ENCODE measurements at regions not wholly inside any gene's neighbourhood (a gene's known extent, or its start where the extent isn't known, plus 50 kb on each side); places are given as distances from the start of the nearest gene placed in this dataset.

DNA sequence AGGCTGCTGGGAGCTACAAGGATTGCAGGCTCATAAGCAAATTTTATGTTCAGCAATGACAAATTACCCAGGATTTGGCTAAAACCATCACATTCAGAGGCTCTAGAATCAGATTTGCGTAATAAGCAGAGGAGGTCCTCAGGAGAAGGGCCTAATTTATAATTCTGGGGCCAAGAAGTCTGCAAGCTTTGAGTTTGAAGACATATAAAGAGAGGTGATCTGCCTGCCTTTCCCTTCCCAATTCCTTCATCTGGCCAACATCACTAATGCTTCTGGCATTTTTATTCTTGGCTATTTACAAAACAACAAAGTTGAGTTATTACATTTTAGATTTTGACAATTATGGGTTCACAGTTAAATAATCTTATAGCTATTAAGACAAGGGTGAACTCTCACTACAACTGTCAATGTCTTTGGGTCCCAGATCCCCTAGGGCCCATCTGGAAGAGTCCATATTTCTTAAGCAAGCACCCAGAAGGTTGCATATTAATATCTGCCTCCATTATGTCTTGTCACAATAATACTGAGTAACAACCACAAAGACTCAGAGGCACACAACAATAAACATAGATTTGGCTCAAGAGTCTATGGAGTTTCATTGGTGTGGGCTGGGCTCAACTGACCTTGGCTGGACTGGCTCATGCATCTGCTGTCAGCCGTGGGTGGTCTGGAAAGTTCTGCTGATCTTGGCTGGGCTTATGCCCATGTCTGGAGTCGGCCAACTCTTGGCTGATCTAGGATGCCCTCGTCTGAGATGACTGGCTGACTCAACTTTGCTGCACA, 67.2 kb upstream of the CD82 start:
- no peaks in the 10 kb centered on the region for H3K9me3 ChIP-seq (ENCODE audit: control insufficient read depth in 1 of 2, insufficient read depth in 1 of 2, low read length in 2 of 2)
- DNase-seq (no peak), ATAC-seq (ENCODE audit: poor library complexity) (no peak)
- H3K36me3 Mint-ChIP-seq (ENCODE audit: low read depth) = no peaks in the 10 kb centered on the region
- peaks cover 22% of the 10 kb centered on the region for H3K27me3 Mint-ChIP-seq
- no peaks in the 10 kb centered on the region for H3K9me3 Mint-ChIP-seq
- TF ChIP-seq, protein P1, sequence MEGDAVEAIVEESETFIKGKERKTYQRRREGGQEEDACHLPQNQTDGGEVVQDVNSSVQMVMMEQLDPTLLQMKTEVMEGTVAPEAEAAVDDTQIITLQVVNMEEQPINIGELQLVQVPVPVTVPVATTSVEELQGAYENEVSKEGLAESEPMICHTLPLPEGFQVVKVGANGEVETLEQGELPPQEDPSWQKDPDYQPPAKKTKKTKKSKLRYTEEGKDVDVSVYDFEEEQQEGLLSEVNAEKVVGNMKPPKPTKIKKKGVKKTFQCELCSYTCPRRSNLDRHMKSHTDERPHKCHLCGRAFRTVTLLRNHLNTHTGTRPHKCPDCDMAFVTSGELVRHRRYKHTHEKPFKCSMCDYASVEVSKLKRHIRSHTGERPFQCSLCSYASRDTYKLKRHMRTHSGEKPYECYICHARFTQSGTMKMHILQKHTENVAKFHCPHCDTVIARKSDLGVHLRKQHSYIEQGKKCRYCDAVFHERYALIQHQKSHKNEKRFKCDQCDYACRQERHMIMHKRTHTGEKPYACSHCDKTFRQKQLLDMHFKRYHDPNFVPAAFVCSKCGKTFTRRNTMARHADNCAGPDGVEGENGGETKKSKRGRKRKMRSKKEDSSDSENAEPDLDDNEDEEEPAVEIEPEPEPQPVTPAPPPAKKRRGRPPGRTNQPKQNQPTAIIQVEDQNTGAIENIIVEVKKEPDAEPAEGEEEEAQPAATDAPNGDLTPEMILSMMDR (IDR thresholded peaks at IDR 0.05) = no peak
- H3K27me3 ChIP-seq (ENCODE audit: control insufficient read depth in 1 of 2, insufficient read depth in 2 of 2, low read length in 2 of 2) = peaks cover 0 to 3% of the 10 kb centered on the region in 2 experiments
- ChIA-PET CTCF (no interaction called here), POLR2A (no interaction called here)
- H3K4me1 Mint-ChIP-seq (ENCODE audit: low read depth) = no peaks in the 10 kb centered on the region
- H3K36me3 ChIP-seq (ENCODE audit: insufficient read depth, low read length) = no peaks in the 10 kb centered on the region
- intact Hi-C loops (cut with DNase I, micrococcal nuclease) = no loop called here
- no peak overlapping the region for H3K4me3 ChIP-seq (ENCODE audit: low read length)
- H3K4me1 ChIP-seq (ENCODE audit: insufficient read depth, low read length) = no peaks in the 10 kb centered on the region
- no peak overlapping the region for H3K4me3 Mint-ChIP-seq
- H3K27ac ChIP-seq (ENCODE audit: low read depth in 1 of 2, low read length in 2 of 2) = no peak overlapping the region
- no peak overlapping the region for H3K27ac Mint-ChIP-seq

- Histone ChIP-seq H3K4me1 (ENCODE audit: insufficient read depth, low read length) (no peaks in the 10 kb centered on the region), H3K27ac (ENCODE audit: low read depth in 1 of 2, low read length in 2 of 2) (no peak overlapping the region), H3K9me3 (ENCODE audit: control insufficient read depth in 1 of 2, insufficient read depth in 1 of 2, low read length in 2 of 2) (peaks cover 0 to 7% of the 10 kb centered on the region in 2 experiments), H3K4me3 (ENCODE audit: low read length) (no peak overlapping the region), H3K36me3 (ENCODE audit: insufficient read depth, low read length) (no peaks in the 10 kb centered on the region), H3K27me3 (ENCODE audit: control insufficient read depth in 1 of 2, insufficient read depth in 2 of 2, low read length in 2 of 2) (peaks cover 0 to 6% of the 10 kb centered on the region in 2 experiments)
- ATAC-seq (ENCODE audit: poor library complexity) (no peak), DNase-seq (no peak)
- intact Hi-C loops (cut with DNase I, micrococcal nuclease) = no loop called here
- ChIA-PET CTCF (no interaction called here), POLR2A (no interaction called here)
- TF ChIP-seq, protein P1 (IDR thresholded peaks at IDR 0.05) = no peak
- Mint-ChIP-seq H3K27me3 (peaks cover 9% of the 10 kb centered on the region), H3K4me3 (no peak overlapping the region), H3K4me1 (ENCODE audit: low read depth) (no peaks in the 10 kb centered on the region), H3K36me3 (ENCODE audit: low read depth) (no peaks in the 10 kb centered on the region), H3K27ac (no peak overlapping the region), H3K9me3 (peaks cover 3% of the 10 kb centered on the region)
Measured at GRCh38 chr11:44502506-44502905, 63.0 kb upstream of the CD82 start.

- ChIA-PET POLR2A (no interaction called here), CTCF (no interaction called here)
- no peak overlapping the region for H3K4me3 ChIP-seq (ENCODE audit: low read length)
- TF ChIP-seq, protein P1 (IDR thresholded peaks at IDR 0.05) = no peak
- ATAC-seq (ENCODE audit: poor library complexity) = no peak
- H3K9me3 ChIP-seq (ENCODE audit: control insufficient read depth in 1 of 2, insufficient read depth in 1 of 2, low read length in 2 of 2) = peaks cover 0 to 7% of the 10 kb centered on the region in 2 experiments
- H3K4me3 Mint-ChIP-seq = no peak overlapping the region
- H3K27me3 ChIP-seq (ENCODE audit: control insufficient read depth in 1 of 2, insufficient read depth in 2 of 2, low read length in 2 of 2) = peaks cover 0 to 8% of the 10 kb centered on the region in 2 experiments
- intact Hi-C loops (cut with DNase I, micrococcal nuclease) = no loop called here
- H3K27me3 Mint-ChIP-seq = peaks cover 9% of the 10 kb centered on the region
- no peaks in the 10 kb centered on the region for H3K36me3 ChIP-seq (ENCODE audit: insufficient read depth, low read length)
- H3K27ac ChIP-seq (ENCODE audit: low read depth in 1 of 2, low read length in 2 of 2) = no peak overlapping the region
- no peaks in the 10 kb centered on the region for H3K4me1 ChIP-seq (ENCODE audit: insufficient read depth, low read length)
- no peaks in the 10 kb centered on the region for H3K36me3 Mint-ChIP-seq (ENCODE audit: low read depth)
- no peaks in the 10 kb centered on the region for H3K4me1 Mint-ChIP-seq (ENCODE audit: low read depth)
- H3K27ac Mint-ChIP-seq = no peak overlapping the region
- no peak for DNase-seq
- H3K9me3 Mint-ChIP-seq = peaks cover 3% of the 10 kb centered on the region
Measured at GRCh38 chr11:44505581-44506054, 59.8 kb upstream of the CD82 start.
